ENCODE measurements at regions not wholly inside any gene's neighbourhood (a gene's known extent, or its start where the extent isn't known, plus 50 kb on each side); places are given as distances from the start of the nearest gene placed in this dataset.

DNA sequence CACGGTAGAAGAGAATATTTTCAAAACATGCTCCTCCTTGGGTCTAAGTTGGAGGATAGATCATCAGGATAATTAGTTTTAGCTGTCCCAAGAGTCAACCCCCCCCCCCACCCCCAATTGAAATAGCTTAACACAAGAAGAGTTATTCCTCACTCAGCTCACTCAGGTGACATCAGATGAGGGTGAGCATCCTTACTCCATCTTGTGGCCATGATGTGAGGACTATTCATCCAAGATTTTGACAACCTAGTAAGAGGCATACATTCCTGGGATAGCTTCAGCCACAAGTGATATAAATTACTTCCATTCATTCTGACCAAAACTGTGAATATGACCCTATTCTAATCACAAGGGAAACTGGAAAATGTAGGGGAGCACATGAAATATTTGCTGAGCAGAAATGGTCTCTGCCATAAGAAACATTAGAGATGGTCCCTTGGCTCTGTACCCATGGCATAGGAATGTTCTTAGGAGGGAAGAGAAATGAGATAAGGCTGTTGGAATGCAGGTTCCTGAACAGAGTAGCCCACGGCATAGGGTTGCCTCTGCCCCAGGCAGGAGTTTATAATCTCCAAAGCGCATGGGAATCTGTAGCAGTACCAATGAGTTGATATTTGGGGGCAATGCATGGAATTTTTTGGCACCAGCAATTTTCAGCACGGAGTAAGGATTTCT, 257.2 kb downstream of the CYRIA start (continued):
- TF ChIP-seq, protein P1, sequence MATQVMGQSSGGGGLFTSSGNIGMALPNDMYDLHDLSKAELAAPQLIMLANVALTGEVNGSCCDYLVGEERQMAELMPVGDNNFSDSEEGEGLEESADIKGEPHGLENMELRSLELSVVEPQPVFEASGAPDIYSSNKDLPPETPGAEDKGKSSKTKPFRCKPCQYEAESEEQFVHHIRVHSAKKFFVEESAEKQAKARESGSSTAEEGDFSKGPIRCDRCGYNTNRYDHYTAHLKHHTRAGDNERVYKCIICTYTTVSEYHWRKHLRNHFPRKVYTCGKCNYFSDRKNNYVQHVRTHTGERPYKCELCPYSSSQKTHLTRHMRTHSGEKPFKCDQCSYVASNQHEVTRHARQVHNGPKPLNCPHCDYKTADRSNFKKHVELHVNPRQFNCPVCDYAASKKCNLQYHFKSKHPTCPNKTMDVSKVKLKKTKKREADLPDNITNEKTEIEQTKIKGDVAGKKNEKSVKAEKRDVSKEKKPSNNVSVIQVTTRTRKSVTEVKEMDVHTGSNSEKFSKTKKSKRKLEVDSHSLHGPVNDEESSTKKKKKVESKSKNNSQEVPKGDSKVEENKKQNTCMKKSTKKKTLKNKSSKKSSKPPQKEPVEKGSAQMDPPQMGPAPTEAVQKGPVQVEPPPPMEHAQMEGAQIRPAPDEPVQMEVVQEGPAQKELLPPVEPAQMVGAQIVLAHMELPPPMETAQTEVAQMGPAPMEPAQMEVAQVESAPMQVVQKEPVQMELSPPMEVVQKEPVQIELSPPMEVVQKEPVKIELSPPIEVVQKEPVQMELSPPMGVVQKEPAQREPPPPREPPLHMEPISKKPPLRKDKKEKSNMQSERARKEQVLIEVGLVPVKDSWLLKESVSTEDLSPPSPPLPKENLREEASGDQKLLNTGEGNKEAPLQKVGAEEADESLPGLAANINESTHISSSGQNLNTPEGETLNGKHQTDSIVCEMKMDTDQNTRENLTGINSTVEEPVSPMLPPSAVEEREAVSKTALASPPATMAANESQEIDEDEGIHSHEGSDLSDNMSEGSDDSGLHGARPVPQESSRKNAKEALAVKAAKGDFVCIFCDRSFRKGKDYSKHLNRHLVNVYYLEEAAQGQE (IDR thresholded peaks at IDR 0.05; ENCODE audit: low read depth, low read length) = no peak
- TF ChIP-seq GABPA (IDR thresholded peaks at IDR 0.05; ENCODE audit: low read depth) (no peak), MEF2A (IDR thresholded peaks at IDR 0.05; ENCODE audit: borderline replicate concordance, low read depth) (no peak), RCOR1 (IDR thresholded peaks at IDR 0.05; ENCODE audit: low read length) (no peak), NFIC (IDR thresholded peaks at IDR 0.05; ENCODE audit: borderline replicate concordance) (no peak)

DNA sequence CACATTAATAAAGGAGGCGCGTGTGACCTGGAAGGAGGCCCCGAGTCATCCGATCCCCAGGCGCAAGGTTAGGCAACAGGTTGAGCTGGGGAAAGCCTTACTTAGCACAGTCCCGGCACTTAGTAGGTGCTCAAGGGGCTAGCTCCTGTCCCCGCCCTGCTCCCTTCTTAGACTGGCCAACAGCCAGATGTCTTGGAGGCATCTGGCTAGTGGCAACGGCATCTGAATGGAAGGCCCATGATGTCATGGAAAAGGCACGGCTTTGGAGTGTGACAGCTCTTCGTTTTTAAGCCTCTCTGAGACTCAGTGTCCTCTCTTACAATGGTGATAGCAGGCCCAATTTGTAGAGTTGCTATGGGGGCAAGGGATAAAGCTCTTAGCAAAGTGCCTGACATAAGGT, 258.3 kb downstream of the CYRIA start:
- Histone ChIP-seq H4K20me1 (ENCODE audit: insufficient read depth) (no peaks in the 10 kb centered on the region), H3K9me2 (no peaks in the 10 kb centered on the region), H3K4me3 (ENCODE audit: low read depth in 2 of 2, low read length in 1 of 2) (no peak overlapping the region), H3K27me3 (ENCODE audit: insufficient read depth) (no peaks in the 10 kb centered on the region), H3K36me3 (replicated peaks in 1 of 2; ENCODE audit: control insufficient read depth in 1 of 2, insufficient read depth in 2 of 2, low read length in 1 of 2) (no peaks in the 10 kb centered on the region), H3K27ac (ENCODE audit: low read depth in 2 of 2, low read length in 1 of 2) (no peak overlapping the region), H3K9ac (no peak overlapping the region), H3K4me1 (ENCODE audit: control insufficient read depth in 1 of 2, insufficient read depth in 2 of 2, low read depth in 1 of 2, low read length in 1 of 2) (no peaks in the 10 kb centered on the region), H3K4me2 (no peak overlapping the region), H3K9me3 (no peaks in the 10 kb centered on the region; the same call in 1 of the 2 replicates), H3F3A (replicated peaks; ENCODE audit: insufficient read depth) (no peaks in the 10 kb centered on the region), H2AFZ (ENCODE audit: low read depth) (no peak overlapping the region), H3K79me2 (ENCODE audit: insufficient read depth) (no peaks in the 10 kb centered on the region)
- no peak for DNase-seq
- WGBS (ENCODE audit: low lambda C conversion rate) = 57% methylated on average over 10 of the region's 10 CpGs
- POLR2A ChIA-PET = no interaction called here
- CTCF ChIA-PET = interaction anchor here (0.6 to 1.5 kb wide), 6 partner anchors 9 to 467 kb away, joined by 3 to 5 read pairs (median 3); partner anchors contain the start of gene MYCN
- TF ChIP-seq, protein P2, sequence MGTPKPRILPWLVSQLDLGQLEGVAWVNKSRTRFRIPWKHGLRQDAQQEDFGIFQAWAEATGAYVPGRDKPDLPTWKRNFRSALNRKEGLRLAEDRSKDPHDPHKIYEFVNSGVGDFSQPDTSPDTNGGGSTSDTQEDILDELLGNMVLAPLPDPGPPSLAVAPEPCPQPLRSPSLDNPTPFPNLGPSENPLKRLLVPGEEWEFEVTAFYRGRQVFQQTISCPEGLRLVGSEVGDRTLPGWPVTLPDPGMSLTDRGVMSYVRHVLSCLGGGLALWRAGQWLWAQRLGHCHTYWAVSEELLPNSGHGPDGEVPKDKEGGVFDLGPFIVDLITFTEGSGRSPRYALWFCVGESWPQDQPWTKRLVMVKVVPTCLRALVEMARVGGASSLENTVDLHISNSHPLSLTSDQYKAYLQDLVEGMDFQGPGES (IDR thresholded peaks at IDR 0.05; ENCODE audit: low read depth, low read length) = no peak
- TF ChIP-seq EP300 (IDR thresholded peaks at IDR 0.05; ENCODE audit: borderline replicate concordance in 1 of 2, low read depth in 1 of 2, low read length in 1 of 2) (no peak), SMC3 (IDR thresholded peaks at IDR 0.05; ENCODE audit: low read depth, low read length) (no peak), EZH2phosphoT487 (IDR thresholded peaks at IDR 0.05; ENCODE audit: borderline replicate concordance, low read depth) (no peak), RFX5 (IDR thresholded peaks at IDR 0.05; ENCODE audit: low read length) (no peak), ELF1 (IDR thresholded peaks at IDR 0.05) (no peak), SIN3A (IDR thresholded peaks at IDR 0.05; ENCODE audit: borderline replicate concordance, low read depth, low read length) (no peak), FOSL2 (IDR thresholded peaks at IDR 0.05; ENCODE audit: borderline replicate concordance, low read depth) (no peak), TAF1 (IDR thresholded peaks at IDR 0.05; ENCODE audit: borderline replicate concordance, low read depth, low read length) (no peak)
- TF ChIP-seq, protein P3, sequence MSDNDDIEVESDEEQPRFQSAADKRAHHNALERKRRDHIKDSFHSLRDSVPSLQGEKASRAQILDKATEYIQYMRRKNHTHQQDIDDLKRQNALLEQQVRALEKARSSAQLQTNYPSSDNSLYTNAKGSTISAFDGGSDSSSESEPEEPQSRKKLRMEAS (IDR thresholded peaks at IDR 0.05; ENCODE audit: low read depth) = no peak
- TF ChIP-seq, protein P4, sequence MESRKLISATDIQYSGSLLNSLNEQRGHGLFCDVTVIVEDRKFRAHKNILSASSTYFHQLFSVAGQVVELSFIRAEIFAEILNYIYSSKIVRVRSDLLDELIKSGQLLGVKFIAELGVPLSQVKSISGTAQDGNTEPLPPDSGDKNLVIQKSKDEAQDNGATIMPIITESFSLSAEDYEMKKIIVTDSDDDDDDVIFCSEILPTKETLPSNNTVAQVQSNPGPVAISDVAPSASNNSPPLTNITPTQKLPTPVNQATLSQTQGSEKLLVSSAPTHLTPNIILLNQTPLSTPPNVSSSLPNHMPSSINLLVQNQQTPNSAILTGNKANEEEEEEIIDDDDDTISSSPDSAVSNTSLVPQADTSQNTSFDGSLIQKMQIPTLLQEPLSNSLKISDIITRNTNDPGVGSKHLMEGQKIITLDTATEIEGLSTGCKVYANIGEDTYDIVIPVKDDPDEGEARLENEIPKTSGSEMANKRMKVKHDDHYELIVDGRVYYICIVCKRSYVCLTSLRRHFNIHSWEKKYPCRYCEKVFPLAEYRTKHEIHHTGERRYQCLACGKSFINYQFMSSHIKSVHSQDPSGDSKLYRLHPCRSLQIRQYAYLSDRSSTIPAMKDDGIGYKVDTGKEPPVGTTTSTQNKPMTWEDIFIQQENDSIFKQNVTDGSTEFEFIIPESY (IDR thresholded peaks at IDR 0.05; ENCODE audit: borderline replicate concordance, low read depth) = no peak
- TF ChIP-seq, protein P5, sequence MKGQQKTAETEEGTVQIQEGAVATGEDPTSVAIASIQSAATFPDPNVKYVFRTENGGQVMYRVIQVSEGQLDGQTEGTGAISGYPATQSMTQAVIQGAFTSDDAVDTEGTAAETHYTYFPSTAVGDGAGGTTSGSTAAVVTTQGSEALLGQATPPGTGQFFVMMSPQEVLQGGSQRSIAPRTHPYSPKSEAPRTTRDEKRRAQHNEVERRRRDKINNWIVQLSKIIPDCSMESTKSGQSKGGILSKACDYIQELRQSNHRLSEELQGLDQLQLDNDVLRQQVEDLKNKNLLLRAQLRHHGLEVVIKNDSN (IDR thresholded peaks at IDR 0.05; ENCODE audit: borderline replicate concordance, low read depth) = no peak
